WERI-Rb-1 (cell line): ENCODE measurements at regions not wholly inside any gene's neighbourhood (a gene's known extent, or its start where the extent isn't known, plus 50 kb on each side); places are given as distances from the start of the nearest gene placed in this dataset.

ENCODE experiments used
- DNase-seq: peaks from one replicate; pipeline ENCODE4 v3.0.0-alpha.2; 2020
- H3K27ac ChIP-seq: fragments of 250-450 bp; sonication (Bioruptor Pico); 2 replicates; pipeline ENCODE4 v1.5.1; 2020; ENCODE audit warnings: mild to moderate bottlenecking, moderate library complexity
- H3K27me3 ChIP-seq: fragments of 250-450 bp; sonication (Bioruptor Pico); 2 replicates; pipeline ENCODE4 v1.5.1; 2021; ENCODE audit warnings: mild to moderate bottlenecking, low read depth, moderate library complexity; ENCODE audit not compliant: insufficient read depth, severe bottlenecking
- H3K36me3 ChIP-seq: fragments of 250-450 bp; sonication (Bioruptor Pico); 2 replicates; pipeline ENCODE4 v1.5.1; 2020; ENCODE audit warnings: mild to moderate bottlenecking, moderate library complexity
- H3K4me3 ChIP-seq: 2 replicates; pipeline ENCODE4 v1.5.1; 2011; ENCODE audit warnings: low read depth, mild to moderate bottlenecking, control low read depth, low read length
- H3K9me3 ChIP-seq: fragments of 250-450 bp; sonication (Bioruptor Pico); 2 replicates; pipeline ENCODE4 v1.5.1; 2021; ENCODE audit warnings: mild to moderate bottlenecking, moderate library complexity; ENCODE audit not compliant: severe bottlenecking
- TF ChIP-seq, protein P1 (sequence below): IDR thresholded peaks from 2 replicates; pipeline ENCODE4 v1.5.1; 2011; ENCODE audit warnings: low read depth, mild to moderate bottlenecking, control low read depth, inconsistent platforms, low read length

DNA sequence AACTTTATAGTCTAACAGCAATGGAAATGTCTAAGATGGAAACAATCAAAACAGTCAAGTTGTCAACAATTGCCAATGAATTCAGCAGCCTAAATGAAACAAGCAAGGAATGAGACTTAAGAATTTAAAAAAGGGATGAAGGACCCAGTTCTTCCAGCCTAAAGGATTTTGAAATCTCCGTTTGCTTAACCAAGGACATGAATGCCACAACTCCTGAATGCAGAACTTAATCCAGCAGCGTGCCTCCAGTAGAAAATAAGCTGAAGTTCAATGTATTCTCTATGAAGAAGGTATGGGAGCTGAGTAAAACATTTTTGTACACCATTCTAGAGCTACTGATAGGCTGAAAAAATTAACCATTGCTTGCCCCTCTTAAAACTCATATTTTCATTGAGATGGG, 411.3 kb downstream of the ARHGEF28 start:
- H3K27me3 ChIP-seq: no peaks in the 10 kb centered on the region
- no peak overlapping the region for H3K4me3 ChIP-seq
- H3K27ac ChIP-seq: no peak overlapping the region
- no peak for DNase-seq
- TF ChIP-seq, protein P1, sequence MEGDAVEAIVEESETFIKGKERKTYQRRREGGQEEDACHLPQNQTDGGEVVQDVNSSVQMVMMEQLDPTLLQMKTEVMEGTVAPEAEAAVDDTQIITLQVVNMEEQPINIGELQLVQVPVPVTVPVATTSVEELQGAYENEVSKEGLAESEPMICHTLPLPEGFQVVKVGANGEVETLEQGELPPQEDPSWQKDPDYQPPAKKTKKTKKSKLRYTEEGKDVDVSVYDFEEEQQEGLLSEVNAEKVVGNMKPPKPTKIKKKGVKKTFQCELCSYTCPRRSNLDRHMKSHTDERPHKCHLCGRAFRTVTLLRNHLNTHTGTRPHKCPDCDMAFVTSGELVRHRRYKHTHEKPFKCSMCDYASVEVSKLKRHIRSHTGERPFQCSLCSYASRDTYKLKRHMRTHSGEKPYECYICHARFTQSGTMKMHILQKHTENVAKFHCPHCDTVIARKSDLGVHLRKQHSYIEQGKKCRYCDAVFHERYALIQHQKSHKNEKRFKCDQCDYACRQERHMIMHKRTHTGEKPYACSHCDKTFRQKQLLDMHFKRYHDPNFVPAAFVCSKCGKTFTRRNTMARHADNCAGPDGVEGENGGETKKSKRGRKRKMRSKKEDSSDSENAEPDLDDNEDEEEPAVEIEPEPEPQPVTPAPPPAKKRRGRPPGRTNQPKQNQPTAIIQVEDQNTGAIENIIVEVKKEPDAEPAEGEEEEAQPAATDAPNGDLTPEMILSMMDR: no peak
- no peaks in the 10 kb centered on the region for H3K36me3 ChIP-seq
- no peaks in the 10 kb centered on the region for H3K9me3 ChIP-seq

DNA sequence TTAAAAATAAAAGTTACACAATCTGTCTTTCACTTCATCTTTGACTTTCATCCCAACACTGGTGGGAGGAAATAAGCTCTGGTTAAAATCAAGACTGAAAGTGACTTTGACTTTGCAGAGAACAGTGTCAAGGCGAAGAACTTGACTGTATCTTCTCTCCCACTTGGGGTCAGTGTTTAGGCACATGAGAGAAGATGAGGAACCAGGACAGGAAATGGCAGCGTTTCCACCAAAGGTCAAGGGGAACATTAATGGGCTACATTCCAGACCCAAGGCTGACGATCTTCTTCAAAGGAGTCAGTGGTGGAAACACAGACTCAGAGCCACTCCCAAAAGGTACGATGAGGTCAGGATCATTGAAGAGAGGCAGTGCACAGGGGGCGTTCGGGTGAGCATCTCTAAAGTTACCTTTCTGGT, 409.5 kb downstream of the ARHGEF28 start:
- Histone ChIP-seq H3K27ac (no peak overlapping the region), H3K4me3 (no peak overlapping the region), H3K36me3 (no peaks in the 10 kb centered on the region), H3K9me3 (no peaks in the 10 kb centered on the region), H3K27me3 (no peaks in the 10 kb centered on the region)
- DNase-seq: peak; percentile 38
- TF ChIP-seq, protein P1: peak; percentile 63

DNA sequence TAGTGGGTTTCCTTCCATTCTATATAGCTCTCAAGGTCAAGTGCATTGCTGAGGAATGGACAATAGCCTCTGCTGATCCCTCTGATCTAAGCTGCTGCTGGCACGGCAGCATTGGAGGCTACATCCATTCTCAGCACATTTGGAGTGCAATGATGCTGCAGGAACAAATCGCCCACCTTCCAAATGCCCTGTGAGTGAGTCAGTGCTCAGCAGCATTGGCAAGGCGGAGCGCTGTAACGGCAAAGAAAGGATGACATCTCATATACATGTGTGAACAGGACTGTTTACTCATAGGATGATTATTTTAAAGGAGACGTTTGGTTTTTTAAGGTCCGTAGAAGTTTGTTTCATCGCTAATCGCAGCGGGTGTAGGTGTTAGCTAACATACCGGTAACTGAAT, 408.7 kb downstream of the ARHGEF28 start:
- DNase-seq: no peak
- no peak overlapping the region for H3K4me3 ChIP-seq
- H3K27ac ChIP-seq: no peak overlapping the region
- no peaks in the 10 kb centered on the region for H3K27me3 ChIP-seq
- no peaks in the 10 kb centered on the region for H3K36me3 ChIP-seq
- TF ChIP-seq, protein P1: no peak
- no peaks in the 10 kb centered on the region for H3K9me3 ChIP-seq

DNA sequence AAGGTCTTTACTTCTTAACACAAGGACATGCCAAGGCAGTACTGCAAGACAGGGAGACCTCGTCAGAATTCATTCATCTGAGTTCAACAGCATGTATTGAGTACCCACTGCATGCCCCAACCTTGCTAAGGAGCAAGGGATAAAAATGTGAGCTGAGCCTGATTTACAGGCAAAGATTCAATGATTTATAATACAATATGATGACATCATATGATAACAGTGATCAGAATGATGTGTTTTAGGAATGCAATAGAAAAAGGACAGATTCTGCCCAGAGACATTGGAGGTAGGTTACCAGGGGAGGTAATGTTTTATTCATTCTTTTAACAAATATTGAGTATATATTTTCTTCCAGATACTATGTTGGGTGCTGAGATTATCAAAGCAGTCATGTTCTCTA, 406.6 kb downstream of the ARHGEF28 start:
- no peak for DNase-seq
- Histone ChIP-seq H3K36me3 (no peaks in the 10 kb centered on the region), H3K27ac (no peak overlapping the region), H3K4me3 (no peak overlapping the region), H3K27me3 (no peaks in the 10 kb centered on the region), H3K9me3 (no peaks in the 10 kb centered on the region)
- TF ChIP-seq, protein P1: no peak

DNA sequence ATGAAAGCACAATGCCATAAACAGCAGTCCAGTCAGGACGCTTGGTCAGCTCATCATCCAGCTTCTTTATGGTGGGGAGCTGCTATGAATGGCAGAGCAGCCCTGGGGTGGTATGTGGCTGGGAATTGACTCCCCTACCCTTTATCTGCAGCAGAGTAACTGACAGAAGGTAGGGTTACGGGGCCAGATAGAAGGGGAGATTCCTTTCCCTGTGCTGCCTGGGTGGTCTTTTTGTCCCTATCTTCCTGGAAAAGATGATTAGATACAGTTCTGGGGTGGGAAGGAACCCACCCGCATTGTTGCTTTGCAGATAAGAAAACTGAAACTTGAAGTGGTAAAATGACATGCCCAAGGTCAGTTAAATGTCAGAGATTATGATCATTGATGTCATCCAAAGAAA, 405.5 kb downstream of the ARHGEF28 start:
- H3K36me3 ChIP-seq: no peaks in the 10 kb centered on the region
- H3K27me3 ChIP-seq: no peaks in the 10 kb centered on the region
- TF ChIP-seq, protein P1: no peak
- no peaks in the 10 kb centered on the region for H3K9me3 ChIP-seq
- no peak for DNase-seq
- H3K4me3 ChIP-seq: no peak overlapping the region
- no peak overlapping the region for H3K27ac ChIP-seq

DNA sequence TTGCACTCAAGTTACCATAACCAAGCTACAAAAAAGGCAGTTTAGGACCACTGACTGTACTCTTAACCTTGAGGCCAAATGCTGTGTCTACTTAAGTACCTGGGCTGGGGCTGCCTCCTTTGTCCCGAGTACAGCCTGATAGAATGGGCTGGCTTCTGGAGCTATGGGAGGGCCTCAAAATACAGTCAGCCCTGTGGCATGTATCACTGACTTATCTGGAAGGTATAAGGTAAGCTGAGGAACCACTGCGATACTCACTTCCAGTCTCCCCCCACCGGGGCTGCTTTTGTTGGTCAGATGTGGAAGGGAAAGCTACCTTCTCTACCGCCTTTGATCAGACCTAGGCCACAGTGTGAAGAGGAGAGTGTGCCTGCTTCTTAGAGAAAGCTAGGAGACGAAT, 404.8 kb downstream of the ARHGEF28 start:
- Histone ChIP-seq H3K9me3 (no peaks in the 10 kb centered on the region), H3K4me3 (no peak overlapping the region), H3K27ac (no peak overlapping the region), H3K27me3 (no peaks in the 10 kb centered on the region), H3K36me3 (no peaks in the 10 kb centered on the region)
- no peak for DNase-seq
- TF ChIP-seq, protein P1: no peak
